ENCODE measurements at regions not wholly inside any gene's neighbourhood (a gene's known extent, or its start where the extent isn't known, plus 50 kb on each side); places are given as distances from the start of the nearest gene placed in this dataset.

- Histone ChIP-seq H4K20me1 (ENCODE audit: insufficient read depth) (no peaks in the 10 kb centered on the region), H3K27me3 (replicated peaks; ENCODE audit: insufficient read depth) (no peaks in the 10 kb centered on the region), H3K9ac (no peak overlapping the region), H3K36me3 (ENCODE audit: low read depth) (no peaks in the 10 kb centered on the region), H3K4me3 (no peak overlapping the region), H3K27ac (no peak overlapping the region), H3K9me3 (ENCODE audit: low read depth) (no peaks in the 10 kb centered on the region), H3K4me2 (ENCODE audit: unreplicated experiment) (no peak overlapping the region), H3F3A (ENCODE audit: insufficient read depth) (no peaks in the 10 kb centered on the region), H3K9me2 (ENCODE audit: insufficient read depth) (no peaks in the 10 kb centered on the region), H2AFZ (no peak overlapping the region), H3K79me2 (ENCODE audit: insufficient read depth) (no peaks in the 10 kb centered on the region), H3K4me1 (ENCODE audit: insufficient read depth) (no peaks in the 10 kb centered on the region)
- WGBS, 2 experiments (ENCODE audit: low coverage in 1 of 2, low lambda C conversion rate in 2 of 2, missing lambda C conversion rate in 2 of 2): 26 to 31% methylated on average over 3 of the region's 3 CpGs
- in situ Hi-C loops (cut with MboI): loop anchor here (25.0 kb wide), 2 partner anchors 304 to 529 kb away; no protein-coding TSS in a partner anchor
- no peak for DNase-seq
- no peak for TF ChIP-seq EZH2phosphoT487 (IDR thresholded peaks at IDR 0.05; ENCODE audit: insufficient read depth, low read depth)
- TF ChIP-seq EZH2 (IDR thresholded peaks at IDR 0.05; ENCODE audit: insufficient read depth, poor library complexity, severe bottlenecking): no peak
Observed at GRCh38 chr2:58441643-58442042, 200.5 kb upstream of the FANCL start.

DNA sequence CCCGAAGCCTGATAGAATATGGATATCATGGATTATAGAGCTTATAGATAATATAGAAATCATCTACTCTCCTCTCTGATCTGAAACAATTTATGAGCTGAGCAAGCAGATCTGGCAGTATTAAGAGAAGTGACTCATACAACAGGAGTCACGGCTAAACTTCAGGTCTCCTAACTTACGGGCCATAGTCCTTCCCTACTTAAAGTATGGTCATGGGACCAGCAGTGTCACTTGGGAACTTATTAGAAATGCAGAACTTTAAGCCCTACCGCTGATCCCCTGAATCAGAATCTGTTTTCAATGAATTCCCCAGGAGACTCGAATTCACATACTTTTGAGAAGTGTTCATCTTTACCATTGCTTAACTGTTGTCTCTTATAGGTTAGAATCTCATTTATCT, 195.7 kb upstream of the FANCL start:
- Histone ChIP-seq H3F3A (ENCODE audit: insufficient read depth) (no peaks in the 10 kb centered on the region), H3K9me3 (ENCODE audit: low read depth) (no peaks in the 10 kb centered on the region), H3K4me2 (ENCODE audit: unreplicated experiment) (no peak overlapping the region), H3K27ac (no peak overlapping the region), H3K36me3 (ENCODE audit: low read depth) (no peaks in the 10 kb centered on the region), H3K79me2 (ENCODE audit: insufficient read depth) (no peaks in the 10 kb centered on the region), H3K4me3 (no peak overlapping the region), H3K27me3 (replicated peaks; ENCODE audit: insufficient read depth) (no peaks in the 10 kb centered on the region; the same call in none of the 2 replicates), H3K9me2 (ENCODE audit: insufficient read depth) (no peaks in the 10 kb centered on the region), H4K20me1 (ENCODE audit: insufficient read depth) (no peaks in the 10 kb centered on the region), H3K4me1 (ENCODE audit: insufficient read depth) (no peaks in the 10 kb centered on the region), H2AFZ (no peak overlapping the region), H3K9ac (no peak overlapping the region)
- peak; percentile 15 for DNase-seq
- TF ChIP-seq EZH2phosphoT487 (IDR thresholded peaks at IDR 0.05; ENCODE audit: insufficient read depth, low read depth): no peak
- no peak for TF ChIP-seq EZH2 (IDR thresholded peaks at IDR 0.05; ENCODE audit: insufficient read depth, poor library complexity, severe bottlenecking)
- in situ Hi-C loops (cut with MboI): loop anchor here (25.0 kb wide), 2 partner anchors 300 to 525 kb away; no protein-coding TSS in a partner anchor
- WGBS, 2 experiments (ENCODE audit: low coverage in 1 of 2, low lambda C conversion rate in 2 of 2, missing lambda C conversion rate in 2 of 2): 50 to 61% methylated on average over 5 of the region's 5 CpGs

- H3K79me2 ChIP-seq (ENCODE audit: insufficient read depth): no peaks in the 10 kb centered on the region
- no peak overlapping the region for H3K27ac ChIP-seq
- no peaks in the 10 kb centered on the region for H4K20me1 ChIP-seq (ENCODE audit: insufficient read depth)
- H2AFZ ChIP-seq: no peak overlapping the region
- in situ Hi-C loops (cut with MboI): loop anchor here (25.0 kb wide), 2 partner anchors 298 to 523 kb away; no protein-coding TSS in a partner anchor
- H3K36me3 ChIP-seq (ENCODE audit: low read depth): no peaks in the 10 kb centered on the region
- no peaks in the 10 kb centered on the region for H3K4me1 ChIP-seq (ENCODE audit: insufficient read depth)
- no peak overlapping the region for H3K9ac ChIP-seq
- no peaks in the 10 kb centered on the region for H3K9me3 ChIP-seq (ENCODE audit: low read depth)
- 19 to 25% methylated on average over 3 of the region's 3 CpGs for WGBS, 2 experiments (ENCODE audit: low coverage in 1 of 2, low lambda C conversion rate in 2 of 2, missing lambda C conversion rate in 2 of 2)
- H3K27me3 ChIP-seq (replicated peaks; ENCODE audit: insufficient read depth): peaks cover 3% of the 10 kb centered on the region
- no peak overlapping the region for H3K4me2 ChIP-seq (ENCODE audit: unreplicated experiment)
- TF ChIP-seq EZH2phosphoT487 (IDR thresholded peaks at IDR 0.05; ENCODE audit: insufficient read depth, low read depth) (no peak), EZH2 (IDR thresholded peaks at IDR 0.05; ENCODE audit: insufficient read depth, poor library complexity, severe bottlenecking) (no peak)
- DNase-seq: no peak
- H3F3A ChIP-seq (ENCODE audit: insufficient read depth): no peaks in the 10 kb centered on the region
- H3K9me2 ChIP-seq (ENCODE audit: insufficient read depth): no peaks in the 10 kb centered on the region
- H3K4me3 ChIP-seq: no peak overlapping the region
Observed at GRCh38 chr2:58435246-58435645, 194.1 kb upstream of the FANCL start.

DNA sequence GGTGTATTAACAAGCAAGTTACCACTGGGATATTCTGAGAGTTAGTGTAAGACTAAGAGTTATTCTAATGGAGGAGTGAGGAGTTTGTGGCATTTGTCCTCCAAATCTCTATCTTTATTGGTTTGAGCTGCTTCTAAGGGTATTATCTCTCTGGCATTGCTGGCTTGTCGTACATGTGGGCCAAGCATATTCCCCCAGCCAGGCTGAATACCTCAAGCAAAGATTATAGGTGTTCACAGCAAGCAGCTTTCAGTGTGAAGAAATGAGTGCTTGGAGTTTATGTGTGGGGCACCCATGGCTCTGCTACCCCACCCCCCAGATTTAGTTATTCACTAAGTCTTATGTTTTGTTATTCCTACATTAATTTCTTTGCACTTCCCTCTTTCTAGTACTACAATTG, 193.6 kb upstream of the FANCL start:
- no peaks in the 10 kb centered on the region for H3K9me2 ChIP-seq (ENCODE audit: insufficient read depth)
- peaks cover 7% of the 10 kb centered on the region for H3K27me3 ChIP-seq (replicated peaks; ENCODE audit: insufficient read depth)
- H3F3A ChIP-seq (ENCODE audit: insufficient read depth): no peaks in the 10 kb centered on the region
- H4K20me1 ChIP-seq (ENCODE audit: insufficient read depth): no peaks in the 10 kb centered on the region
- H3K9ac ChIP-seq: no peak overlapping the region
- no peak overlapping the region for H3K27ac ChIP-seq
- in situ Hi-C loops (cut with MboI): loop anchor here (25.0 kb wide), 2 partner anchors 297 to 522 kb away; no protein-coding TSS in a partner anchor
- no peaks in the 10 kb centered on the region for H3K9me3 ChIP-seq (ENCODE audit: low read depth)
- DNase-seq: no peak
- no peaks in the 10 kb centered on the region for H3K36me3 ChIP-seq (ENCODE audit: low read depth)
- WGBS, 2 experiments (ENCODE audit: low coverage in 1 of 2, low lambda C conversion rate in 2 of 2, missing lambda C conversion rate in 2 of 2): 23 to 68% methylated on average over 1 of the region's 1 CpG
- H3K4me3 ChIP-seq: no peak overlapping the region
- no peak for TF ChIP-seq EZH2 (IDR thresholded peaks at IDR 0.05; ENCODE audit: insufficient read depth, poor library complexity, severe bottlenecking)
- TF ChIP-seq EZH2phosphoT487 (IDR thresholded peaks at IDR 0.05; ENCODE audit: insufficient read depth, low read depth): no peak
- no peak overlapping the region for H3K4me2 ChIP-seq (ENCODE audit: unreplicated experiment)
- H3K79me2 ChIP-seq (ENCODE audit: insufficient read depth): no peaks in the 10 kb centered on the region
- no peak overlapping the region for H2AFZ ChIP-seq
- no peaks in the 10 kb centered on the region for H3K4me1 ChIP-seq (ENCODE audit: insufficient read depth)

Data from GM23248 (cell line).